H1 (cell line): ENCODE measurements at regions not wholly inside any gene's neighbourhood (a gene's known extent, or its start where the extent isn't known, plus 50 kb on each side); places are given as distances from the start of the nearest gene placed in this dataset.

Source experiments
- CTCF ChIA-PET: fragments of 300-600 bp; sonication (Branson Sonifier 250); formaldehyde crosslinking; loops from one replicate; lab custom pipeline; 2021; ENCODE audit not compliant: partially characterized antibody; lab: Charles Lee
- POLR2A ChIA-PET: fragments of 300-600 bp; sonication (Branson Sonifier 250); formaldehyde crosslinking; loops from one replicate; lab custom pipeline; 2021; ENCODE audit warnings: inconsistent platforms; ENCODE audit not compliant: partially characterized antibody; lab: Charles Lee
- DNase-seq, 2 experiments: peaks; one replicate each; pipeline versions ENCODE4 v3.0.0 to v3.0.0-alpha.2; 2010 to 2022; ENCODE audit warnings: low spot score in 2 of 2, low read depth in 1 of 2, mixed read lengths in 1 of 2
- FAIRE-seq: peaks from 2 replicates; lab custom pipeline; 2011; peaks lifted over from hg19 to GRCh38; lab: Jason Lieb, UNC
- H2AFZ ChIP-seq: 2 replicates; pipeline ENCODE4 v1.8.1; 2012; ENCODE audit warnings: low read length, inconsistent platforms
- H2AK5ac ChIP-seq: 2 replicates; pipeline ENCODE4 v1.6.1; 2013; ENCODE audit warnings: low read depth, low read length
- H2BK120ac ChIP-seq: replicated peaks from 2 replicates; pipeline ENCODE3; 2013; ENCODE audit warnings: low read depth, low read length, inconsistent platforms
- H2BK12ac ChIP-seq: 2 replicates; pipeline ENCODE4 v1.6.1; 2013; ENCODE audit warnings: low read depth, low read length
- H2BK15ac ChIP-seq: 2 replicates; pipeline ENCODE4 v1.6.1; 2013; ENCODE audit warnings: low read length
- H2BK20ac ChIP-seq: 2 replicates; pipeline ENCODE4 v1.6.1; 2013; ENCODE audit warnings: low read length
- H2BK5ac ChIP-seq: 2 replicates; pipeline ENCODE4 v1.6.1; 2013; ENCODE audit warnings: low read depth, low read length
- H3K14ac ChIP-seq: 2 replicates; pipeline ENCODE4 v1.6.1; 2013; ENCODE audit warnings: inconsistent platforms; ENCODE audit not compliant: insufficient read length
- H3K18ac ChIP-seq: 2 replicates; pipeline ENCODE4 v1.6.1; 2013; ENCODE audit warnings: low read length; ENCODE audit errors: extremely low read depth
- H3K23ac ChIP-seq: 2 replicates; pipeline ENCODE4 v1.6.1; 2013; ENCODE audit warnings: inconsistent platforms; ENCODE audit not compliant: insufficient read length
- H3K23me2 ChIP-seq: 2 replicates; pipeline ENCODE4 v1.6.1; 2013; ENCODE audit warnings: low read depth, low read length
- H3K27ac ChIP-seq: 2 replicates; pipeline ENCODE4 v1.6.1; 2011; ENCODE audit warnings: low read depth, low read length, inconsistent platforms
- H3K27me3 ChIP-seq, 4 experiments: replicated peaks in 1 of 4; 1 replicate in 1 of 4; 2 replicates in 3 of 4; pipeline versions ENCODE4 v1.6.1 to v1.8.1; 2011 to 2013; ENCODE audit warnings: low read length in 3 of 4, mild to moderate bottlenecking in 3 of 4, inconsistent platforms in 2 of 4, mixed read lengths in 2 of 4, moderate library complexity in 1 of 4; ENCODE audit not compliant: control insufficient read depth in 3 of 4, insufficient read depth in 3 of 4; ENCODE audit errors: extremely low read depth in 1 of 4
- H3K36me3 ChIP-seq, 4 experiments: 2 replicates each; pipeline versions ENCODE4 v1.6.1 to v1.8.1; 2011 to 2013; ENCODE audit warnings: mild to moderate bottlenecking in 4 of 4, low read length in 3 of 4, moderate library complexity in 2 of 4, control low read depth in 1 of 4, inconsistent platforms in 1 of 4; ENCODE audit not compliant: insufficient read depth in 4 of 4, control insufficient read depth in 2 of 4
- H3K4ac ChIP-seq: replicated peaks from 2 replicates; pipeline ENCODE3; 2013; ENCODE audit warnings: low read length, low read depth, mixed read lengths, inconsistent platforms; ENCODE audit not compliant: insufficient read length
- H3K4me1 ChIP-seq, 4 experiments: replicated peaks in 1 of 4; 1 replicate in 1 of 4; 2 replicates in 3 of 4; pipeline versions ENCODE4 v1.6.1 to v1.8.1; 2011 to 2013; ENCODE audit warnings: low read length in 3 of 4, inconsistent platforms in 2 of 4, mixed read lengths in 1 of 4; ENCODE audit not compliant: insufficient read depth in 4 of 4, control insufficient read depth in 3 of 4
- H3K4me2 ChIP-seq, 2 experiments: 2 replicates each; pipeline versions ENCODE4 v1.6.1 to v1.8.1; 2011 to 2013; ENCODE audit warnings: low read depth in 2 of 2, low read length in 2 of 2, control low read depth in 1 of 2, inconsistent platforms in 1 of 2, mild to moderate bottlenecking in 1 of 2; ENCODE audit not compliant: insufficient read depth in 1 of 2
- H3K4me3 ChIP-seq, 4 experiments: fragments of 200-600, 300-600 bp in 1 of 4; sonication (generic), shearing (Covaris generic), sonication (Bioruptor Twin) in 1 of 4; 2 replicates each; pipeline versions ENCODE4 v1.5.1 to v1.8.1; 2011 to 2016; ENCODE audit warnings: low read length in 4 of 4, low read depth in 3 of 4, control low read depth in 2 of 4, inconsistent platforms in 2 of 4, mild to moderate bottlenecking in 2 of 4, mixed read lengths in 1 of 4, moderate library complexity in 1 of 4; ENCODE audit not compliant: insufficient read depth in 2 of 4; ENCODE audit errors: extremely low read depth in 1 of 4
- H3K56ac ChIP-seq: replicated peaks from 2 replicates; pipeline ENCODE3; 2013; ENCODE audit warnings: low read depth, mild to moderate bottlenecking, mixed read lengths, low read length, inconsistent platforms; ENCODE audit not compliant: insufficient read length
- H3K79me1 ChIP-seq: 2 replicates; pipeline ENCODE4 v1.6.1; 2013; ENCODE audit warnings: low read depth, low read length, control low read depth
- H3K79me2 ChIP-seq, 2 experiments: 2 replicates each; pipeline versions ENCODE4 v1.6.1 to v1.8.1; 2012 to 2013; ENCODE audit warnings: low read length in 2 of 2, mild to moderate bottlenecking in 2 of 2, inconsistent platforms in 1 of 2; ENCODE audit not compliant: insufficient read depth in 2 of 2, control insufficient read depth in 1 of 2
- H3K9ac ChIP-seq, 4 experiments: replicated peaks in 1 of 4; 1 replicate in 1 of 4; 2 replicates in 3 of 4; pipeline versions ENCODE4 v1.6.1 to v1.8.1; 2011 to 2013; ENCODE audit warnings: low read depth in 3 of 4, low read length in 3 of 4, control low read depth in 2 of 4, mild to moderate bottlenecking in 2 of 4, moderate library complexity in 2 of 4, inconsistent platforms in 1 of 4; ENCODE audit errors: extremely low read depth in 1 of 4
- H3K9me3 ChIP-seq, 2 experiments: 2 replicates each; pipeline versions ENCODE4 v1.6.1 to v1.8.1; 2012 to 2013; ENCODE audit warnings: mild to moderate bottlenecking in 2 of 2, moderate library complexity in 2 of 2, control low read depth in 1 of 2, inconsistent platforms in 1 of 2, low read depth in 1 of 2, low read length in 1 of 2, mixed read lengths in 1 of 2; ENCODE audit not compliant: insufficient read depth in 2 of 2
- H4K20me1 ChIP-seq, 2 experiments: replicated peaks in 1 of 2; 2 replicates each; pipeline versions ENCODE3 to v1.8.1; 2011 to 2013; ENCODE audit warnings: inconsistent platforms in 2 of 2, low read length in 2 of 2, mild to moderate bottlenecking in 1 of 2; ENCODE audit not compliant: insufficient read depth in 2 of 2, control insufficient read depth in 1 of 2
- H4K5ac ChIP-seq: 2 replicates; pipeline ENCODE4 v1.6.1; 2013; ENCODE audit warnings: low read length, low read depth, mixed read lengths, inconsistent platforms; ENCODE audit not compliant: insufficient read length
- H4K8ac ChIP-seq: 2 replicates; pipeline ENCODE4 v1.8.0; 2013; ENCODE audit warnings: mild to moderate bottlenecking, moderate library complexity, low read length, inconsistent platforms; ENCODE audit not compliant: insufficient read depth; ENCODE audit errors: extremely low read depth
- H4K91ac ChIP-seq: replicated peaks from 2 replicates; pipeline ENCODE3; 2013; ENCODE audit warnings: low read length, mixed read lengths, inconsistent platforms; ENCODE audit not compliant: insufficient read length
- BRCA1 ChIP-seq: IDR thresholded peaks from 2 replicates; pipeline ENCODE4 v1.6.1; 2012; ENCODE audit warnings: low read depth, low read length, improper control_type of control experiment
- FOSL1 ChIP-seq: IDR thresholded peaks from 2 replicates; pipeline ENCODE4 v1.6.1; 2011; ENCODE audit warnings: mild to moderate bottlenecking, low read depth, low read length, moderate library complexity; ENCODE audit not compliant: insufficient read depth
- HDAC6 ChIP-seq: IDR thresholded peaks from one replicate; pipeline ENCODE4 v1.7.1; 2012; ENCODE audit warnings: low read depth, mild to moderate bottlenecking, inconsistent platforms, low read length, moderate library complexity
- JUN ChIP-seq: IDR thresholded peaks from 2 replicates; pipeline ENCODE4 v1.6.1; 2011; ENCODE audit warnings: low read depth, mild to moderate bottlenecking, improper control_type of control experiment, low read length
- KDM1A ChIP-seq: fragments of 200-600, 300-600 bp; sonication (generic); IDR thresholded peaks from 2 replicates; pipeline ENCODE4 v1.7.1; 2016; ENCODE audit warnings: mild to moderate bottlenecking, low read length, borderline replicate concordance
- PHF8 ChIP-seq: fragments of 200-600 bp; sonication (generic); conservative IDR thresholded peaks from 2 replicates; pipeline ENCODE4 v1.7.1; 2012; ENCODE audit warnings: low read depth, mild to moderate bottlenecking, inconsistent platforms, low read length, moderate library complexity
- POU5F1 ChIP-seq: IDR thresholded peaks from 2 replicates; pipeline ENCODE4 v1.6.1; 2011; ENCODE audit warnings: low read depth, mild to moderate bottlenecking, low read length, moderate library complexity
- RFX5 ChIP-seq: IDR thresholded peaks from 2 replicates; pipeline ENCODE4 v1.6.1; 2011; ENCODE audit warnings: low read depth, low read length, improper control_type of control experiment, borderline replicate concordance
- RNF2 ChIP-seq: fragments of 200-900, 300-1000 bp; sonication (generic); IDR thresholded peaks from 2 replicates; pipeline ENCODE4 v1.7.1; 2016; ENCODE audit warnings: borderline replicate concordance, low read depth, mild to moderate bottlenecking, antibody characterized with exemption, low read length; ENCODE audit not compliant: poor library complexity, severe bottlenecking; ENCODE audit errors: missing control alignments
- SAP30 ChIP-seq: fragments of 300-600 bp; sonication (generic); IDR thresholded peaks from 2 replicates; pipeline ENCODE4 v1.7.1; 2012; ENCODE audit warnings: low read length, moderate library complexity, mild to moderate bottlenecking, inconsistent platforms; ENCODE audit not compliant: insufficient read depth, insufficient replicate concordance
- SRF ChIP-seq: IDR thresholded peaks from 2 replicates; pipeline ENCODE4 v1.6.1; 2011; ENCODE audit warnings: mild to moderate bottlenecking, low read depth, low read length, moderate library complexity
- WGBS, 2 experiments: shearing (Covaris generic) in 1 of 2; methylation state at CpG; one replicate each; pipeline versions ENCODE4 v1.1.6 to v1.1.7; 2013 to 2015; ENCODE audit warnings: low lambda C conversion rate in 2 of 2, mixed read lengths in 2 of 2, inconsistent platforms in 1 of 2, low coverage in 1 of 2, missing lambda C conversion rate in 1 of 2; ENCODE audit not compliant: insufficient replicate concordance in 2 of 2, insufficient coverage in 1 of 2, insufficient read length in 1 of 2; ENCODE audit errors: extremely low coverage in 1 of 2, missing lambda C conversion rate in 1 of 2; 5-methylcytosine and 5-hydroxymethylcytosine counted together

GRCh38 chr6:113723182-113723581 lies 134.0 kb upstream of the MARCKS start:
- H2BK5ac ChIP-seq, result no peak overlapping the region
- H4K5ac ChIP-seq, result no peak overlapping the region
- no peak overlapping the region for H2BK20ac ChIP-seq
- no peaks in the 10 kb centered on the region for H3K23me2 ChIP-seq
- TF ChIP-seq POU5F1 (no peak), JUN (no peak), RNF2 (no peak), PHF8 (no peak), FOSL1 (no peak), SAP30 (no peak), RFX5 (no peak), BRCA1 (no peak), SRF (no peak), HDAC6 (no peak), KDM1A (no peak)
- no peaks in the 10 kb centered on the region for H3K36me3 ChIP-seq
- CTCF ChIA-PET, result no interaction called here
- H2BK12ac ChIP-seq, result no peak overlapping the region
- no peaks in the 10 kb centered on the region for H4K20me1 ChIP-seq
- no peak overlapping the region for H3K18ac ChIP-seq
- 83% methylated on average over 4 of the region's 4 CpGs; no CpG with 5 or more reads in 1 of the 2 experiments for WGBS, 2 experiments
- POLR2A ChIA-PET, result no interaction called here
- H3K14ac ChIP-seq, result no peak overlapping the region
- H3K4me3 ChIP-seq, result no peak overlapping the region
- no peak overlapping the region for H3K4ac ChIP-seq
- H3K9ac ChIP-seq, result no peak overlapping the region
- no peak overlapping the region for H4K91ac ChIP-seq
- no peak overlapping the region for H3K27ac ChIP-seq
- no peak overlapping the region for H3K4me2 ChIP-seq
- DNase-seq (no peak), FAIRE-seq (no peak)
- no peaks in the 10 kb centered on the region for H3K9me3 ChIP-seq
- H3K27me3 ChIP-seq, result no peaks in the 10 kb centered on the region
- H3K4me1 ChIP-seq, result no peaks in the 10 kb centered on the region
- no peak overlapping the region for H2AK5ac ChIP-seq
- H2BK15ac ChIP-seq, result no peak overlapping the region
- H2BK120ac ChIP-seq, result no peak overlapping the region
- no peak overlapping the region for H2AFZ ChIP-seq
- no peaks in the 10 kb centered on the region for H3K79me2 ChIP-seq
- no peaks in the 10 kb centered on the region for H3K79me1 ChIP-seq
- H3K23ac ChIP-seq, result no peak overlapping the region
- no peak overlapping the region for H3K56ac ChIP-seq
- H4K8ac ChIP-seq, result no peak overlapping the region
